ENCODE measurements at regions not wholly inside any gene's neighbourhood (a gene's known extent, or its start where the extent isn't known, plus 50 kb on each side); places are given as distances from the start of the nearest gene placed in this dataset.

DNA sequence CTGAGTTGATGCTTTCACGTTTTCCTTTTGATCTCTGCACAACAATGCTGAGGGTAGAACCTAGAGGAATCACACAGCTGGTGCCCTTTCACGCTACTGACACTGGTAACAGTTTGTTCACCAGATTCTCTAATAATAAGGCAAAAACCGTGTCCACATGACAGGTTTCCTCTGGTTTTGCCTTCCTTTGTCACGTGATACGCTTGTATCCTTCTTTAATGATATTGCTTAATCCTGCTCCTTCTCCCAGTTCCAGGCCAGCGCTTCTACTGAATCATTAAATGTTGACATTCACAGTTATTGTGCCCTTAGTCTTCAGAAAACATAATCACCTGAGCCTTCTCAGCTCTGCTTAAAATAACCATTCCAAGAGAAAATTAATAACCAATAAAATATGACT lies 978.2 kb upstream of the NCAM2 start:
- DNase-seq (ENCODE audit: low read depth), result no peak
- TF ChIP-seq, protein P1, sequence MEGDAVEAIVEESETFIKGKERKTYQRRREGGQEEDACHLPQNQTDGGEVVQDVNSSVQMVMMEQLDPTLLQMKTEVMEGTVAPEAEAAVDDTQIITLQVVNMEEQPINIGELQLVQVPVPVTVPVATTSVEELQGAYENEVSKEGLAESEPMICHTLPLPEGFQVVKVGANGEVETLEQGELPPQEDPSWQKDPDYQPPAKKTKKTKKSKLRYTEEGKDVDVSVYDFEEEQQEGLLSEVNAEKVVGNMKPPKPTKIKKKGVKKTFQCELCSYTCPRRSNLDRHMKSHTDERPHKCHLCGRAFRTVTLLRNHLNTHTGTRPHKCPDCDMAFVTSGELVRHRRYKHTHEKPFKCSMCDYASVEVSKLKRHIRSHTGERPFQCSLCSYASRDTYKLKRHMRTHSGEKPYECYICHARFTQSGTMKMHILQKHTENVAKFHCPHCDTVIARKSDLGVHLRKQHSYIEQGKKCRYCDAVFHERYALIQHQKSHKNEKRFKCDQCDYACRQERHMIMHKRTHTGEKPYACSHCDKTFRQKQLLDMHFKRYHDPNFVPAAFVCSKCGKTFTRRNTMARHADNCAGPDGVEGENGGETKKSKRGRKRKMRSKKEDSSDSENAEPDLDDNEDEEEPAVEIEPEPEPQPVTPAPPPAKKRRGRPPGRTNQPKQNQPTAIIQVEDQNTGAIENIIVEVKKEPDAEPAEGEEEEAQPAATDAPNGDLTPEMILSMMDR (conservative IDR thresholded peaks at IDR 0.05; ENCODE audit: low read depth, low read length), result no peak
- H3K4me3 ChIP-seq (ENCODE audit: low read depth, low read length), result no peak overlapping the region

DNA sequence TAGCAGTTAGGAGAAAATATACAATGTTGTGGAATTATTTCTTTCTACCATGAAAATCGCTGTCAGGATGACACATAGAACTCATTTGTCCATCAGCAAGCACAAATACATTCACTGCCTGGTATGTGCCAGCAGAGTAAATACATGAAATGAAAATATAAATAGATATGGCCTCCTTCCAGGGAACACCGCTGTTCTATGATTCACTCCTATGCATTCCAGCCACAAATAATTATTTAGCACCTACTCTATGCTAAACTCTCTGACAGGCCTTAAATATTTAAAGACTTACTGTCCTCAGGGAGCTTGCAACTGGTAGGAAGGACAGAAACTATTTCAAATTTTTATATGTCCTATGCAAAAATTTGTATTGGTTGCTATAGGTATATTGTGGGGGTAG lies 975.0 kb upstream of the NCAM2 start:
- peak; percentile 7 for DNase-seq (ENCODE audit: low read depth)
- no peak overlapping the region for H3K4me3 ChIP-seq (ENCODE audit: low read depth, low read length)
- TF ChIP-seq, protein P1 (conservative IDR thresholded peaks at IDR 0.05; ENCODE audit: low read depth, low read length), result no peak

DNA sequence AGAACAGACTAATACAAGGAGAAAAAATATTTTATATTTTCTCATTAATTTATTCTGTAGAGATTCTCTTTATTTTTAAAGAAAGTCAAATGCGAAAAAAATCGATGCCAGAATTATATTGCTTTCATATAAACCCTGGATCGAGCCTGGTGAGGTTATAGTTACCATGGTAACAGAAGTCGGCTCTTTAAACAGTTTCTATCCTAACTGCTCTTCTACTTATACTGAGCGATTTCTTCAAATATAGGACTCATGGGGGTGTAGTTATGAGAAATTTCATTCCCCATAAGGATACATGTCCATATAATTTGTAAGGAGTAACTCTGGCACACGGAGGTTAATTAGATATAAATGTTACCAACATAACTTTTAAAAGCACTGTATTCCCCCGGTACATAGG lies 973.5 kb upstream of the NCAM2 start:
- TF ChIP-seq, protein P1 (conservative IDR thresholded peaks at IDR 0.05; ENCODE audit: low read depth, low read length), result no peak
- DNase-seq (ENCODE audit: low read depth), result no peak
- H3K4me3 ChIP-seq (ENCODE audit: low read depth, low read length), result no peak overlapping the region

DNA sequence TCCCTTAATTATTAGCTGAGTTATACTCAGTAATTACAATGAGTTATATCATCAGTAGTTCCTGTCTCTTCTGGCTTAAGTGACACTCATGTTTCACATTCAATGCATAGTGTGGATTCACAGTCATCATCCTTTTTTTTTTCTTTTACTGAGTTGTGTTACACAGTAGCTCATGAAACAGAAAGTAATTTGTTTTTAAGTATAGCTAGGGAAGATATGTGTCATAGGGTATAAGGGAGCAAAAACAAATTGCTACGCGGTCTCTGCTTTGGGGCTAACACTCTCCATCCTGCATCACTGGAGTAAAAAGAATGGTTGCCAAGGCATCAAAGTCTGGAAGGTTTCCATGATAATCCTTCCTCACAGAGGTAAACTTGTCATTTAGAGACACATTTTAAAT lies 971.7 kb upstream of the NCAM2 start:
- TF ChIP-seq, protein P1 (conservative IDR thresholded peaks at IDR 0.05; ENCODE audit: low read depth, low read length), result no peak
- no peak overlapping the region for H3K4me3 ChIP-seq (ENCODE audit: low read depth, low read length)
- no peak for DNase-seq (ENCODE audit: low read depth)

DNA sequence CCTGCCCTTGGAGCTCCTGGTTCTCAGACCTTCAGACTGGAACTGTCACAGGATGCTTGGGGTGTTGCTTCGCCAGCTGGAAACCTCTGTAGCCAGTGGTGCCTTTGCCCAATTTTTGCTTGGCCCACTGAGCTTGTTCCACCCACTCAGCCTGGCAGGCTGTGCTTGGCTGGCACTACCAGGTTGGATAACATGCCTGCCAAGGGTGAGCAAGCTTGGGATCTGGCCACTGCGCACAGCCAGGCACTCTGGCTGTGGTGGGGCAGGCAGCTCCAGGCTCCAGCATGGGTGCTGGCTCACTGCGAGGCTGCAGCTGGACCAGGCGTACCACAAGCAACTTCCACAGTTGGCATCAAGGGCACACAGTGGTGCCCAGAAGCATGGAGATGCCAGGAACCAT lies 967.8 kb upstream of the NCAM2 start:
- no peak for DNase-seq (ENCODE audit: low read depth)
- TF ChIP-seq, protein P1 (conservative IDR thresholded peaks at IDR 0.05; ENCODE audit: low read depth, low read length), result no peak
- H3K4me3 ChIP-seq (ENCODE audit: low read depth, low read length), result no peak overlapping the region

DNA sequence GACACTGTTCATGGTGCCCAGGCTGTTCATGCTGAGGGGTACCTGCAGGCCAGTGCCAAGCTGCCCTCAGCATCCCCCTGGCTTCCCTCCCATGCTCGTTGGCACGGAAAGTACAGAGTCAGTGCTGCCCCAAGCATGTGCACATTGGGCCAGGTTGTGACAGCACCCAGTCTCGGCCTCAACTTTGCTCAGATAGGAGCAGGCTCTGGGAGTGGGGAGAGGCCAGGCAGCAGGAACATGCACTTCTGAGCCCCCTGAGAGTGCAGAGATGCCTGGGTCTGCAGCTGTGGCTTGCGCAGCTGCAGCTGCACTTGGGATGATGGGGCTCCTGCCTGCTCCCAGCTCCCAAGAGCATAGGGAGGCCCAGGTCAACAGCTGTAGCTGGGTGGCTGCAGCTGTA lies 966.4 kb upstream of the NCAM2 start:
- H3K4me3 ChIP-seq (ENCODE audit: low read depth, low read length), result no peak overlapping the region
- TF ChIP-seq, protein P1 (conservative IDR thresholded peaks at IDR 0.05; ENCODE audit: low read depth, low read length), result no peak
- no peak for DNase-seq (ENCODE audit: low read depth)

DNA sequence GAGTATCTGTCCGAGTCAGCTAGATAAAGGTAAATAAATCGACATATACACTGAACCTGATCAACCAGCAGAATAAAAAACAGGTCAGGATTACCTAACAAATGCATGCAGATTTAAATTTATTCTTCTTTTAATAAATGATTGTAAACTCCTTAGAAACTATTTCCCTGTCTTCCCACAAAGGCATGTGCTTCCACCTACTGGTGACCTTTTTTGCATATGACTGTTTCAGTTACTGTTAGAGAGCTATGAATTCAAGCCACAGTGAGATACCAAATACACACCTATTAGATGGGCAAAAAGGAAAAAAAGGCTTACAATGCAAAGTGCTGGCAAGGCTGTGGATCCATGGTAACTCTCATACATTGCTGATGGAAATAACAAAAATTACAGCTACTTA lies 957.4 kb upstream of the NCAM2 start:
- TF ChIP-seq, protein P1 (conservative IDR thresholded peaks at IDR 0.05; ENCODE audit: low read depth, low read length), result peak; percentile 53
- DNase-seq (ENCODE audit: low read depth), result peak; percentile 56
- no peak overlapping the region for H3K4me3 ChIP-seq (ENCODE audit: low read depth, low read length)
